Neural crest cell (in vitro differentiated cells): ENCODE measurements at regions not wholly inside any gene's neighbourhood (a gene's known extent, or its start where the extent isn't known, plus 50 kb on each side); places are given as distances from the start of the nearest gene placed in this dataset.

Experiments
- DNase-seq: peaks from one replicate; pipeline ENCODE4 v3.0.0; 2021; ENCODE audit warnings: low read depth, mixed read lengths, low spot score
- H3K27ac Mint-ChIP-seq: one replicate; pipeline ENCODE4 v1.8.0; 2021; ENCODE audit warnings: mild to moderate bottlenecking, mixed read lengths; ENCODE audit not compliant: unreplicated experiment
- H3K27me3 Mint-ChIP-seq: 2 replicates; pipeline ENCODE4 v1.8.0; 2021; ENCODE audit warnings: low read depth, mild to moderate bottlenecking, mixed read lengths
- H3K36me3 Mint-ChIP-seq: 2 replicates; pipeline ENCODE4 v1.8.0; 2021; ENCODE audit warnings: low read depth, mild to moderate bottlenecking, mixed read lengths
- H3K4me1 Mint-ChIP-seq: 2 replicates; pipeline ENCODE4 v1.8.0; 2021; ENCODE audit warnings: mixed read lengths
- H3K4me3 Mint-ChIP-seq: one replicate; pipeline ENCODE4 v1.8.0; 2021; ENCODE audit warnings: mild to moderate bottlenecking, mixed read lengths
- H3K9me3 Mint-ChIP-seq: 2 replicates; pipeline ENCODE4 v1.8.0; 2021; ENCODE audit warnings: mixed read lengths
- TF ChIP-seq, protein P1 (sequence below): fragments of 200-600 bp; sonication (generic); conservative IDR thresholded peaks from 2 replicates; pipeline ENCODE4 v1.5.0; 2021; ENCODE audit warnings: antibody characterized with exemption, mild to moderate bottlenecking

DNA sequence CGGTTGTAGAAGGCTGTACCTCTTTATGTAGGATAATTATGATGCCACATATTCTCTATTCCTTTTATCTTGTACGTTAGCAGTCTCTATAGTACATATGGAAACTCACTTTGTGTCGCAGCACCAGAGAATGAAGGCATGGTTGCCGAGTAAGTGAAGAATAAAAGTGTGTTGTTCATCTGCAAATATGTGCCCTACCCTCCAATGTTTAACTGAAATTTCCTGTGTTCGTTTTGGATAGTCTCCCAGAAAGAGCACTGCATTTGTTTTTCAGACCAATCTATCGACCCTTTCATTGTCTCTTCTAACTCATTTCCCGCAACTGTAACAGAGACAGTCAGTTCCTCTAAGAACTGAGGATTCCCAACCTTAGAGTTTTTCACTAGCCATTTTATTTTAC lies 592.8 kb downstream of the TUSC7 start:
- H3K27me3 Mint-ChIP-seq = no peaks in the 10 kb centered on the region
- TF ChIP-seq, protein P1, sequence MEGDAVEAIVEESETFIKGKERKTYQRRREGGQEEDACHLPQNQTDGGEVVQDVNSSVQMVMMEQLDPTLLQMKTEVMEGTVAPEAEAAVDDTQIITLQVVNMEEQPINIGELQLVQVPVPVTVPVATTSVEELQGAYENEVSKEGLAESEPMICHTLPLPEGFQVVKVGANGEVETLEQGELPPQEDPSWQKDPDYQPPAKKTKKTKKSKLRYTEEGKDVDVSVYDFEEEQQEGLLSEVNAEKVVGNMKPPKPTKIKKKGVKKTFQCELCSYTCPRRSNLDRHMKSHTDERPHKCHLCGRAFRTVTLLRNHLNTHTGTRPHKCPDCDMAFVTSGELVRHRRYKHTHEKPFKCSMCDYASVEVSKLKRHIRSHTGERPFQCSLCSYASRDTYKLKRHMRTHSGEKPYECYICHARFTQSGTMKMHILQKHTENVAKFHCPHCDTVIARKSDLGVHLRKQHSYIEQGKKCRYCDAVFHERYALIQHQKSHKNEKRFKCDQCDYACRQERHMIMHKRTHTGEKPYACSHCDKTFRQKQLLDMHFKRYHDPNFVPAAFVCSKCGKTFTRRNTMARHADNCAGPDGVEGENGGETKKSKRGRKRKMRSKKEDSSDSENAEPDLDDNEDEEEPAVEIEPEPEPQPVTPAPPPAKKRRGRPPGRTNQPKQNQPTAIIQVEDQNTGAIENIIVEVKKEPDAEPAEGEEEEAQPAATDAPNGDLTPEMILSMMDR = no peak
- H3K36me3 Mint-ChIP-seq = no peaks in the 10 kb centered on the region
- no peak overlapping the region for H3K27ac Mint-ChIP-seq
- DNase-seq = no peak
- H3K9me3 Mint-ChIP-seq = no peaks in the 10 kb centered on the region
- no peaks in the 10 kb centered on the region for H3K4me1 Mint-ChIP-seq
- H3K4me3 Mint-ChIP-seq = no peak overlapping the region

DNA sequence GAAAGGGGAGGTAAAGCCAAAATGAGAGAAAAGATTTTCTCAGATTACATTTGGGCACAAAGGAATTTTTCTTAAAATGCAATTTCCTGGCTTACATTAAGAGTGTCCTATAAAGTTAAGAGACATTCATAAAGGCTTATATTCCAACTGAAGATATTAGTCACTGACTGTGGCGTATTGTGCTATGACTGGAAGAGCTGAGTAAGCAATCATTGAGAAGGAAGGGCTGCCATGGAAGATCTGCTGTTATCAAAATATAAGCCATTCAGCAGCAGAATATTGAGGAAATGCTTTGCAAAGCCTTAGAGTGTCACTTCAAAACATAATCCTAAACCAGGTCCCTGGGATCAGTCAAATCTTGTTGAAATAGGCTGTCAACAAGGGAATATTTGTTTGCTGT lies 593.9 kb downstream of the TUSC7 start:
- Mint-ChIP-seq H3K9me3 (no peaks in the 10 kb centered on the region), H3K4me3 (no peak overlapping the region), H3K27me3 (no peaks in the 10 kb centered on the region), H3K36me3 (no peaks in the 10 kb centered on the region), H3K4me1 (no peaks in the 10 kb centered on the region), H3K27ac (no peak overlapping the region)
- TF ChIP-seq, protein P1 = no peak
- DNase-seq = no peak

DNA sequence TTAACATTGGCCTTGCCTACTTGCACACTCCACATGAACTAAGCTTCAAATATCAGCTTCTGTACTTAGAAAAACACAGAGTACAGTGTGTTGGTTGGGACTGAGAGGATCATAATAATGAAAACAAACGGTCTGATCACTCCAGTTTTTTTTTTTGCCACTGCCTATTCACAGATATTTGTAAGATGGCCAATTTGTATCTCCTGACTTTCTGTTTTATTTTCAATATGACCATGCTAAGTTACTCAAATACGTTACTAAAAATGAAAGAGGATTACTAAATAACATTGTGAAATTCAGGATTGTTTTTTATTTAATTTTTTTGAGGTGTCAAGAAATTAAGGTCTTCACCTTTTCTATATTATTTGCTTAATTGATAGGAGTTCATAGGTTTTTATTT lies 595.1 kb downstream of the TUSC7 start:
- Mint-ChIP-seq H3K4me1 (no peaks in the 10 kb centered on the region), H3K36me3 (no peaks in the 10 kb centered on the region), H3K27me3 (no peaks in the 10 kb centered on the region), H3K27ac (no peak overlapping the region), H3K9me3 (no peaks in the 10 kb centered on the region), H3K4me3 (no peak overlapping the region)
- TF ChIP-seq, protein P1 = no peak
- DNase-seq = no peak

DNA sequence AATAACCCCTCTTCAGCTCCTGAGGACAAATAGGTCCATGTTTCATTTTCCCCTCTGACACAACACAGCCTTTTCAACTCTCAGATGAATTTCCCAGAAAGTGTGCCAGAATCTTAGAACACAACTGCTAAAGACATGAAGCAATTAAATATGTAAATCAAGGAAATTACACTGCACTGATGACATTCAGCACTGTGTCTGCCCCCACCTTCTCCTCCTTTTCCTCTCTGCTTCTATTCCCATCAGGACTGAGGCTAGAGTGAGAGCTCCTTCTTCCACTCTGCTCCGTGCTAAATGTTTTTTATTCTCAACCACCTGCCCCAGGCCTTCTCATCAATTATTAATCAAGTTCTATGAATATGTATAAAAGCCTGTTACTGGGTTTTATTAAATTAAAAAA lies 596.1 kb downstream of the TUSC7 start:
- DNase-seq = no peak
- Mint-ChIP-seq H3K9me3 (no peaks in the 10 kb centered on the region), H3K27ac (no peak overlapping the region), H3K4me1 (no peaks in the 10 kb centered on the region), H3K27me3 (no peaks in the 10 kb centered on the region), H3K4me3 (no peak overlapping the region), H3K36me3 (no peaks in the 10 kb centered on the region)
- TF ChIP-seq, protein P1 = no peak

DNA sequence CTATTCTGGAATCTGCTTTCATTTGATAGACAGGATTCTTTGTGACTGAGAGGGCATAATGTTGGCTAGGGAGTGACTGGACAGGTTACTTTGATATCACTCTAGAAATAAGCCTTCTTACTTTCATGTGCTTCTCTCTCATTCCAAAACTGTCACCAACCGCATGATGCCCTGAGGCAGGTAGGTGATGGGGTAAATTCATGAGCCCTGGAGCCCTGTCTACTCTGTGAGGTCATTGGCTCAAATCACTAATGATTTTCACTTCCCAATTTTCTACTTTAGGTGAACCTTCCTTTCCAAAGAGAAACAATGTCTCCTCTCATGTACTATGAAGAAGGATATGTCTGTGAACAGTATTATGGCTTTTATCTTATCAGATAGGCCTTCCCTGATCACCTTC lies 596.7 kb downstream of the TUSC7 start:
- no peaks in the 10 kb centered on the region for H3K27me3 Mint-ChIP-seq
- H3K9me3 Mint-ChIP-seq = no peaks in the 10 kb centered on the region
- H3K4me3 Mint-ChIP-seq = no peak overlapping the region
- H3K36me3 Mint-ChIP-seq = no peaks in the 10 kb centered on the region
- no peaks in the 10 kb centered on the region for H3K4me1 Mint-ChIP-seq
- H3K27ac Mint-ChIP-seq = no peak overlapping the region
- TF ChIP-seq, protein P1 = no peak
- no peak for DNase-seq

DNA sequence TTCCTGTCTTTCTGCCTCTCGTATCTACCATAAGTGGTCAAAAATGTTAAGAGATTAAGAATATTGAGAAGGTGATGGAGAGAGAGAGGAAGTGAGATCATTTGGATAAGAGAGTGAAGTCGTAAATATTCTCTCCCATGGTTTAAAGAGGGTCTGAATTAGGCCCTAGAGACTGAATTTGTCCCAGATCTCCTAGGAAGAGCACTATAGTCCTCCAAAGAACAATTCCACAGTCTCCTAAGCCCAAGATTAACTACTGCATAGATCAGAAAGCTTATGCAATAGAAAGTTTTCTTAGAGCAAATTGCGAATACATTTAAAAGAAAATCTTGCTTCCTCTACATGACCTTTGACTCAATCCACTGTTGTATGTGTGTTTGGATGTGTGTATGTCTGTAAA lies 598.8 kb downstream of the TUSC7 start:
- no peaks in the 10 kb centered on the region for H3K4me1 Mint-ChIP-seq
- H3K9me3 Mint-ChIP-seq = no peaks in the 10 kb centered on the region
- no peaks in the 10 kb centered on the region for H3K27me3 Mint-ChIP-seq
- H3K36me3 Mint-ChIP-seq = no peaks in the 10 kb centered on the region
- TF ChIP-seq, protein P1 = no peak
- DNase-seq = no peak
- no peak overlapping the region for H3K4me3 Mint-ChIP-seq
- H3K27ac Mint-ChIP-seq = no peak overlapping the region
